ENCODE measurements at regions not wholly inside any gene's neighbourhood (a gene's known extent, or its start where the extent isn't known, plus 50 kb on each side); places are given as distances from the start of the nearest gene placed in this dataset.

GRCh38 chr14:82562881-82563280 lies 1029.2 kb upstream of the SEL1L start:
- no peak for DNase-seq (ENCODE audit: low spot score)
- Histone ChIP-seq H3K9me2 (ENCODE audit: insufficient read depth) (no peaks in the 10 kb centered on the region), H3K36me3 (ENCODE audit: insufficient read depth) (no peaks in the 10 kb centered on the region)

More at GRCh38 chr14:82562881-82563280, 1029.2 kb upstream of the SEL1L start:
- no peaks in the 10 kb centered on the region for H3K4me1 ChIP-seq (ENCODE audit: insufficient read depth)
- no peak overlapping the region for H3K27ac ChIP-seq (ENCODE audit: low read depth)
- no peak for ATAC-seq
- Mint-ChIP-seq H3K4me1 (no peaks in the 10 kb centered on the region), H3K27ac (no peak overlapping the region), H3K27me3 (ENCODE audit: insufficient read depth, low read depth, poor library complexity) (peaks cover 3% of the 10 kb centered on the region), H3K9me3 (peaks cover 83% of the 10 kb centered on the region), H3K36me3 (ENCODE audit: low read depth) (peaks cover 2% of the 10 kb centered on the region; the same call in 2 of the 3 replicates), H3K4me3 (no peak overlapping the region)
- H4K20me1 ChIP-seq (replicated peaks; ENCODE audit: insufficient read depth) = no peaks in the 10 kb centered on the region
- no peak for TF ChIP-seq NANOG (IDR thresholded peaks at IDR 0.05; ENCODE audit: borderline replicate concordance)
- TF ChIP-seq REST (IDR thresholded peaks at IDR 0.05; ENCODE audit: unreplicated experiment) = no peak
- TF ChIP-seq STAT1 (IDR thresholded peaks at IDR 0.05; ENCODE audit: unreplicated experiment) = no peak
- TF ChIP-seq ZNF331 (CRISPR knock-in tag; IDR thresholded peaks at IDR 0.05; ENCODE audit: low read depth) = no peak
- TF ChIP-seq ETS1 (IDR thresholded peaks at IDR 0.05) = no peak
- TF ChIP-seq JUNB (IDR thresholded peaks at IDR 0.05; ENCODE audit: unreplicated experiment) = no peak
- TF ChIP-seq EZH2 (IDR thresholded peaks at IDR 0.05; ENCODE audit: low read depth, unreplicated experiment) = no peak
- TF ChIP-seq CTCF (conservative IDR thresholded peaks at IDR 0.05; ENCODE audit: low read depth in 2 of 2) = no peak
- H3K4me2 ChIP-seq = no peak overlapping the region
- no peaks in the 10 kb centered on the region for H3K79me2 ChIP-seq (replicated peaks; ENCODE audit: insufficient read depth)
- no peak overlapping the region for H2AFZ ChIP-seq
- no peak overlapping the region for H3K4me3 ChIP-seq
- H3F3A ChIP-seq (replicated peaks; ENCODE audit: low read depth) = no peaks in the 10 kb centered on the region
- H3K27me3 ChIP-seq (ENCODE audit: insufficient read depth) = no peaks in the 10 kb centered on the region

Data from GM23338 (cell line).